ENCODE measurements at regions not wholly inside any gene's neighbourhood (a gene's known extent, or its start where the extent isn't known, plus 50 kb on each side); places are given as distances from the start of the nearest gene placed in this dataset.

- H3K4me1 ChIP-seq: peaks cover 0 to 65% (median 60%) of the 10 kb centered on the region in 4 donors
Measured at GRCh38 chr1:8203056-8203455, 114.9 kb upstream of the SLC45A1 start.

GRCh38 chr1:8202182-8202905 is 115.6 kb upstream of the SLC45A1 start:
- 39 to 57% methylated on average over 19 of the region's 19 CpGs for WGBS, 2 donors
- H3K27ac ChIP-seq: peak overlapping the region; percentile 92 to 97 (median 95)
- H3K4me3 ChIP-seq: peak overlapping the region in 3 of 4 donors; percentile 11 to 23 (median 12)
- no peaks in the 10 kb centered on the region for H3K27me3 ChIP-seq
- peak; percentile 95 for DNase-seq
- no peaks in the 10 kb centered on the region for H3K9me3 ChIP-seq
- intact Hi-C loops (cut with DNase I): loop anchor here (5.0 kb wide), 3 partner anchors 80 to 175 kb away; partner anchors contain the start of gene ERRFI1
- H3K36me3 ChIP-seq: no peaks in the 10 kb centered on the region
- peak; percentile 63 to 95 (median 85) for TF ChIP-seq POLR2AphosphoS5 (IDR thresholded peaks at IDR 0.05)
- TF ChIP-seq POLR2A (IDR thresholded peaks at IDR 0.05): no peak
- TF ChIP-seq CTCF (IDR thresholded peaks at IDR 0.05): no peak
- peak; percentile 60 to 94 (median 92) for TF ChIP-seq EP300 (IDR thresholded peaks at IDR 0.05)
- peaks cover 0 to 72% (median 67%) of the 10 kb centered on the region in 4 donors for H3K4me1 ChIP-seq

More at GRCh38 chr1:8203056-8203455, 114.9 kb upstream of the SLC45A1 start:
- 93 to 94% methylated on average over 9 of the region's 9 CpGs for WGBS, 2 donors
- DNase-seq: no peak
- intact Hi-C loops (cut with DNase I): loop anchor here (5.0 kb wide), 3 partner anchors 81 to 176 kb away; partner anchors contain the start of gene ERRFI1
- TF ChIP-seq POLR2A (IDR thresholded peaks at IDR 0.05) (no peak), CTCF (IDR thresholded peaks at IDR 0.05) (no peak), POLR2AphosphoS5 (IDR thresholded peaks at IDR 0.05) (no peak), EP300 (IDR thresholded peaks at IDR 0.05) (no peak)
- Histone ChIP-seq H3K27ac (peak overlapping the region; percentile 92 to 97 (median 95)), H3K36me3 (no peaks in the 10 kb centered on the region), H3K27me3 (no peaks in the 10 kb centered on the region), H3K4me3 (no peak overlapping the region), H3K9me3 (no peaks in the 10 kb centered on the region)

- Histone ChIP-seq H3K36me3 (no peaks in the 10 kb centered on the region), H3K4me3 (no peak overlapping the region), H3K27ac (peak overlapping the region; percentile 92 to 97 (median 95)), H3K9me3 (no peaks in the 10 kb centered on the region), H3K4me1 (peaks cover 0 to 77% (median 70%) of the 10 kb centered on the region in 4 donors), H3K27me3 (no peaks in the 10 kb centered on the region)
- no peak for DNase-seq
- WGBS, 2 donors: 84 to 91% methylated on average over 10 of the region's 10 CpGs
- TF ChIP-seq POLR2A (IDR thresholded peaks at IDR 0.05) (no peak), EP300 (IDR thresholded peaks at IDR 0.05) (no peak), CTCF (IDR thresholded peaks at IDR 0.05) (no peak), POLR2AphosphoS5 (IDR thresholded peaks at IDR 0.05) (no peak)
- intact Hi-C loops (cut with DNase I): loop anchor here (5.0 kb wide), 3 partner anchors 79 to 174 kb away; partner anchors contain the start of gene ERRFI1
Measured at GRCh38 chr1:8201331-8201861, 116.5 kb upstream of the SLC45A1 start.

- Histone ChIP-seq H3K27me3 (no peaks in the 10 kb centered on the region), H3K36me3 (no peaks in the 10 kb centered on the region), H3K4me1 (peaks cover 0 to 75% (median 68%) of the 10 kb centered on the region in 4 donors), H3K9me3 (no peaks in the 10 kb centered on the region), H3K4me3 (no peak overlapping the region), H3K27ac (peak overlapping the region; percentile 92 to 97 (median 95))
- peak; percentile 64 for DNase-seq
- intact Hi-C loops (cut with DNase I): loop anchor here (5.0 kb wide), 3 partner anchors 78 to 173 kb away; partner anchors contain the start of gene ERRFI1
- TF ChIP-seq POLR2AphosphoS5 (IDR thresholded peaks at IDR 0.05) (no peak), EP300 (IDR thresholded peaks at IDR 0.05) (no peak), POLR2A (IDR thresholded peaks at IDR 0.05) (no peak), CTCF (IDR thresholded peaks at IDR 0.05) (no peak)
- WGBS, 2 donors: 91 to 93% methylated on average over 18 of the region's 18 CpGs
Measured at GRCh38 chr1:8200317-8201115, 117.4 kb upstream of the SLC45A1 start.

All from sigmoid colon (tissue), 6 donors.